IPS-18a (cell line): ENCODE measurements at regions not wholly inside any gene's neighbourhood (a gene's known extent, or its start where the extent isn't known, plus 50 kb on each side); places are given as distances from the start of the nearest gene placed in this dataset.

Experiments used
- H3K27ac ChIP-seq: one replicate; pipeline ENCODE4 v1.5.1; 2013; ENCODE audit warnings: low read length
- H3K27me3 ChIP-seq: one replicate; pipeline ENCODE4 v1.6.1; 2013; ENCODE audit warnings: mild to moderate bottlenecking, low read length; ENCODE audit not compliant: control insufficient read depth, insufficient read depth
- H3K36me3 ChIP-seq: one replicate; pipeline ENCODE4 v1.6.1; 2013; ENCODE audit warnings: low read depth, low read length; ENCODE audit not compliant: control insufficient read depth
- H3K4me1 ChIP-seq: one replicate; pipeline ENCODE4 v1.6.1; 2013; ENCODE audit warnings: low read depth, low read length; ENCODE audit not compliant: control insufficient read depth
- H3K4me3 ChIP-seq: one replicate; pipeline ENCODE4 v1.5.1; 2013; ENCODE audit warnings: low read length
- H3K9ac ChIP-seq: one replicate; pipeline ENCODE4 v1.6.1; 2013; ENCODE audit warnings: mild to moderate bottlenecking, low read length, moderate library complexity
- H3K9me3 ChIP-seq: one replicate; pipeline ENCODE4 v1.6.1; 2013; ENCODE audit warnings: low read depth, low read length; ENCODE audit not compliant: control insufficient read depth

DNA sequence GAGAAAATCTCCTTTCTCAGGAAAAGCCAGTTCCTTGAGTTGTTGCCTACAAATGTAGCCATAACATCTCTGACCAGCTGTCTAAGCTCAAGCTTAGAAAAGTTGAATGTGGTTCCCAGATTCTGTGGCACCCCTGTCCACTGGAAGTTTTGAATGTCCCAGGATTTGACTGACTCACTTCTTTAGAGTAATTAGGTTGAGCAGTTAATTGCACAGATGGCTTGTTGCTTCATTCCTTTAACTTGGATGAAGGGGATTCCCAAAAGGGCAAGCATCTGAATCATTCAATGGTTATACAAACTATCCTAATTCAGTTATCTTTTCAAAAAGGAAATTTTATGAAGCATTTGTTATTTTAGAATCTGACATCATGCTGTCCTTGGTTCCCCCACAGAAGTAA lies 374.7 kb downstream of the LNPK start:
- Histone ChIP-seq H3K9ac (no peak overlapping the region), H3K36me3 (no peaks in the 10 kb centered on the region), H3K27ac (no peak overlapping the region), H3K4me3 (no peak overlapping the region), H3K9me3 (no peaks in the 10 kb centered on the region), H3K27me3 (no peaks in the 10 kb centered on the region), H3K4me1 (peaks cover 7% of the 10 kb centered on the region)

- H3K27ac ChIP-seq = no peak overlapping the region
- no peaks in the 10 kb centered on the region for H3K27me3 ChIP-seq
Measured at GRCh38 chr2:175626796-175627195, 375.3 kb downstream of the LNPK start.

DNA sequence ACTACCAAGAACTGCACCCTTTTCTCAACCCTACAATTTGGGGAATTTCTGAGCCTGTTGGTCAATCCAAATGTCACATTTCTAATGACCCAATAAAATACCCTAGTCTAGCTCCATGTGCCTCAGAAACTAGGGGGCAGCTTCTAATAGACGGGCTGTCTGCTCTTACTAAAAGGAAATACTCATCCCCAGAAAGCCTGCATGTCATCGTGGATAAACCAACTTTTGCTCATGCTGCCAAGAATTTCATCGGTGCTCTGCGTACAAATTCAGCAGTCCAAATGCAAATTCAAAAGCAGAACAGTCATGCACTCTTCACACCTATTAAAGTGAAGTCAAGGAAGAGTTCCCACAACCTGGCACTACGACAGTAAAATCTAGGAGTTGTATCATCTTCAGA lies 377.3 kb downstream of the LNPK start:
- no peak overlapping the region for H3K9ac ChIP-seq
- no peaks in the 10 kb centered on the region for H3K36me3 ChIP-seq
- H3K4me1 ChIP-seq = peaks cover 8% of the 10 kb centered on the region
- H3K27me3 ChIP-seq = no peaks in the 10 kb centered on the region
- no peak overlapping the region for H3K27ac ChIP-seq
- H3K9me3 ChIP-seq = no peaks in the 10 kb centered on the region
- H3K4me3 ChIP-seq = no peak overlapping the region

More at GRCh38 chr2:175626796-175627195, 375.3 kb downstream of the LNPK start:
- Histone ChIP-seq H3K36me3 (no peaks in the 10 kb centered on the region), H3K9me3 (no peaks in the 10 kb centered on the region), H3K4me3 (no peak overlapping the region), H3K4me1 (peaks cover 7% of the 10 kb centered on the region), H3K9ac (no peak overlapping the region)

DNA sequence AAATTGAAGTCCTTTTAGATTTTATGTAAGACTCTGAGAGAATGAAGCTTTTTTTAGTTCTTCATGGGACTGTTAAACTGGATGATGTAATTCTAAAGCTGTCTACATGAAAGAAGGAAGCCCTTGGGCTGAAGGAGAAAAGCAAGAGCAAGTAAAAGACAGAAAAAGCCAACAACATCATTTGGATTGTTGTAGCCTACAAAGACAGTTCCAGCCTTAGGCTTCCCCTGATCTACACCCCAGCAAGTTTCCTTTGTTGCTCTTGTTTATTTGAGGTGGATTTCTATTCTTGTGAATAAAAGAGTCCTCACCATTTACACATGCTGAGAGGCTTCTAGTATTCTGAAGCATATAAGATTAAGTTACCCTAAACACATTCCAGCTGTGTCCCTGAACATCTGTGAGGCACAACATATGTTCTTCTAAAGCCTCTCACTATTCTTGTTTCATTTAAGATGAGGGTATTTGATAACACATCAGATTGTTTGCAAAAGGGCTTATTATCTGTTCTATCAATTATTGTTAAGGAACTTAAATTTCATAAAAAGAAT lies 377.8 kb downstream of the LNPK start:
- Histone ChIP-seq H3K27me3 (no peaks in the 10 kb centered on the region), H3K9ac (no peak overlapping the region), H3K27ac (no peak overlapping the region), H3K36me3 (no peaks in the 10 kb centered on the region), H3K4me1 (peaks cover 11% of the 10 kb centered on the region), H3K9me3 (no peaks in the 10 kb centered on the region), H3K4me3 (no peak overlapping the region)

GRCh38 chr2:175621821-175622220 lies 380.2 kb downstream of the LNPK start:
- no peaks in the 10 kb centered on the region for H3K36me3 ChIP-seq
- H3K4me1 ChIP-seq = peaks cover 11% of the 10 kb centered on the region
- H3K27ac ChIP-seq = no peak overlapping the region
- no peaks in the 10 kb centered on the region for H3K27me3 ChIP-seq
- no peak overlapping the region for H3K9ac ChIP-seq
- no peak overlapping the region for H3K4me3 ChIP-seq
- H3K9me3 ChIP-seq = no peaks in the 10 kb centered on the region

- Histone ChIP-seq H3K4me3 (no peak overlapping the region), H3K4me1 (peaks cover 11% of the 10 kb centered on the region), H3K9ac (no peak overlapping the region), H3K27me3 (no peaks in the 10 kb centered on the region), H3K9me3 (no peaks in the 10 kb centered on the region), H3K36me3 (no peaks in the 10 kb centered on the region), H3K27ac (no peak overlapping the region)
Measured at GRCh38 chr2:175620106-175620505, 382.0 kb downstream of the LNPK start.

GRCh38 chr2:175619179-175620045 lies 382.7 kb downstream of the LNPK start:
- Histone ChIP-seq H3K9ac (no peak overlapping the region), H3K9me3 (no peaks in the 10 kb centered on the region), H3K27ac (no peak overlapping the region), H3K4me1 (peaks cover 10% of the 10 kb centered on the region), H3K4me3 (no peak overlapping the region), H3K27me3 (no peaks in the 10 kb centered on the region), H3K36me3 (no peaks in the 10 kb centered on the region)

DNA sequence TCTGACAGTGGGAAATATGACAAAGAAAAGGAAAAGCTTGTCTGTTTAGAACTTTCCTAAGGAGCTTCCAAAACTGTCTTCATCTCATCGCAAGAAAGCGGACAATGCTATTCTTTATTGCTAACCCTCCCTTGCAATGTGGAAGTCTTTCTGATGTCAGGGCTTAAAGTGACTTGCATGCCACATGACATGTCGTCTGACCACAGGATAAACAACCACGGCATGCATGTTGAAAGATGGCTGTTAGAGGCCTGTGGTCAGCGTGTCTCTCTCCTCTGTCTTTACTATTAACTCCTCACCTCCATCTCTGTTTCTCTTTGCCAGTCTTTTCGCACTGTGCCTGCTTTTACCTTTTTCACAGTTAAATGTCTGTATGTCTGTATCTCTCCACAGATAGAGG lies 389.8 kb downstream of the LNPK start:
- Histone ChIP-seq H3K4me3 (no peak overlapping the region), H3K27me3 (no peaks in the 10 kb centered on the region), H3K27ac (no peak overlapping the region), H3K9me3 (no peaks in the 10 kb centered on the region), H3K36me3 (no peaks in the 10 kb centered on the region), H3K9ac (no peak overlapping the region), H3K4me1 (no peaks in the 10 kb centered on the region)

DNA sequence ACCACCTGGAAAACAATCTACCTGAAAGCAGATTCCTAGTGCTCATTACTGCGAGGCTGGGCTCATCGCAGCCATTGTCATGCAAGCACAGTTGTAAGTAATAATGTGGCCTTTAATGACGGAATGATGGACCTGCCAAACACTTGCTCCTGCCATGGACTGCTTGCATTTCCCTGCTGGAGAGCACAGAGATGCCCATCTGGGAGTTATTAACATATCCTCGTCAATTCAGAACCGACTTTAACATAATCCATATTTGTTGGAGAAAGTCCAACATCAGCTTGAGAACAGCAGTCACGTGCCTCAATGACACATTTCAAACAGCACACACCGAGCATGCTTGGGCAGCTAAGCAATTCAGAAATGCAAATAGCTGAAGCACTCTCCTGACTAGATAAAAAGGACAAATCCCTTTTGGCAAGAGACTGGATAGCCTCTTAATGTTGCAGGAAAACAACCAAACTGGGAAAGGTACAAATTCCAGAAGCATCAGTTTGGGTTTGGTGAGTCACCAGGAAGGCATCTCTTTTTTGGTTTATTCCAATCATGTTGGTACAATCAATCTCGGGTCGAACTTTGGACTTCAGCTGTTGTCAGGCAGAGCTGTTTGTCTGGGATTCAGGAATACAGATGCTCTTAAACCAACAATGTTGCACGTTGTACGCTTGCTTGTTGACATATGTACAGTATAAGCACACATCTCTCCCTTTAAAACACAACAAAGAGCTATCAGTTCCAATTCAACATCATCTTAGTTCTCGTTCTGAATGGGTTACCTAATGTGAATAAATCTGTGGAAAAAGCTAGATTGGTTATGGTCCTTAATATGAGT lies 395.8 kb downstream of the LNPK start:
- Histone ChIP-seq H3K4me1 (peaks cover 17% of the 10 kb centered on the region), H3K4me3 (no peak overlapping the region), H3K9me3 (no peaks in the 10 kb centered on the region), H3K27me3 (no peaks in the 10 kb centered on the region), H3K27ac (no peak overlapping the region), H3K9ac (no peak overlapping the region), H3K36me3 (no peaks in the 10 kb centered on the region)

GRCh38 chr2:175605640-175606009 lies 396.4 kb downstream of the LNPK start:
- Histone ChIP-seq H3K27ac (no peak overlapping the region), H3K36me3 (no peaks in the 10 kb centered on the region), H3K9ac (no peak overlapping the region), H3K27me3 (no peaks in the 10 kb centered on the region), H3K4me1 (peaks cover 20% of the 10 kb centered on the region), H3K9me3 (no peaks in the 10 kb centered on the region), H3K4me3 (no peak overlapping the region)

DNA sequence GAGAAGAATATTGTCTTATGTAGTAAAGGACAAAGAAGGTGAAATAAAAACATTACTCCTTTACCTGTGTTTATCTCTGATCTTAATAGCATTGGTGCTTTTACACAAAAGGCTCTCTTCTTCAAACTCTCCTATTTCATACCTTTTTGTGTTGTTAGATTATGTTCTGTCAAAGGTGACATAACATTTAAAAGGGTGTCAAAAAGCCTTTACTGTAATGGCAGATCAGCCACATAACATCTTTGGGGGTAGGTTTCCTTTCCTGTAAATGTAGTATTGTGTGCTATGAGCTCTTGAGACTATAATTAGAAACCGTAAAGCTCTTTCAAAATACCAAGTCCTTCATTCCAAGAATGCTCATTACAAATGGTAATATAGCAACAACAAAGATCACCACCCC lies 400.1 kb downstream of the LNPK start:
- Histone ChIP-seq H3K4me1 (peaks cover 34% of the 10 kb centered on the region), H3K27me3 (no peaks in the 10 kb centered on the region), H3K27ac (no peak overlapping the region)

More for the DNA sequence above, 400.1 kb downstream of the LNPK start:
- Histone ChIP-seq H3K4me3 (no peak overlapping the region), H3K36me3 (no peaks in the 10 kb centered on the region), H3K9me3 (no peaks in the 10 kb centered on the region), H3K9ac (no peak overlapping the region)
